Nephron (organoid): ENCODE measurements at regions not wholly inside any gene's neighbourhood (a gene's known extent, or its start where the extent isn't known, plus 50 kb on each side); places are given as distances from the start of the nearest gene placed in this dataset.
"Not testable (repeated sequence)": the region's sequence is repeated elsewhere in the genome, so short reads cannot be mapped to it uniquely, and the experiment has no call there.

Source experiments
- H3K27ac Mint-ChIP-seq, 3 experiments: 2 replicates each; pipeline ENCODE4 v1.8.0; 2020; ENCODE audit warnings: mixed read lengths in 3 of 3, mild to moderate bottlenecking in 2 of 3, moderate library complexity in 1 of 3
- H3K27me3 Mint-ChIP-seq: 2 replicates; pipeline ENCODE4 v1.8.0; 2021; ENCODE audit warnings: low read depth, mild to moderate bottlenecking, moderate library complexity, mixed read lengths
- H3K36me3 Mint-ChIP-seq: 2 replicates; pipeline ENCODE4 v1.8.0; 2020; ENCODE audit warnings: low read depth, mixed read lengths
- H3K4me1 Mint-ChIP-seq: 2 replicates; pipeline ENCODE4 v1.8.0; 2020; ENCODE audit warnings: mixed read lengths
- H3K4me3 Mint-ChIP-seq, 3 experiments: 2 replicates each; pipeline ENCODE4 v1.8.0; 2020; ENCODE audit warnings: mild to moderate bottlenecking in 3 of 3, mixed read lengths in 3 of 3, moderate library complexity in 2 of 3
- H3K9me3 Mint-ChIP-seq: 2 replicates; pipeline ENCODE4 v1.8.0; 2020; ENCODE audit warnings: mixed read lengths
- TF ChIP-seq, protein P1 (sequence below), 3 experiments: fragments of 200-600 bp; sonication (generic); IDR thresholded peaks; one replicate each; pipeline ENCODE4 v1.5.0; 2021; ENCODE audit warnings: antibody characterized with exemption in 3 of 3; ENCODE audit not compliant: unreplicated experiment in 3 of 3

DNA sequence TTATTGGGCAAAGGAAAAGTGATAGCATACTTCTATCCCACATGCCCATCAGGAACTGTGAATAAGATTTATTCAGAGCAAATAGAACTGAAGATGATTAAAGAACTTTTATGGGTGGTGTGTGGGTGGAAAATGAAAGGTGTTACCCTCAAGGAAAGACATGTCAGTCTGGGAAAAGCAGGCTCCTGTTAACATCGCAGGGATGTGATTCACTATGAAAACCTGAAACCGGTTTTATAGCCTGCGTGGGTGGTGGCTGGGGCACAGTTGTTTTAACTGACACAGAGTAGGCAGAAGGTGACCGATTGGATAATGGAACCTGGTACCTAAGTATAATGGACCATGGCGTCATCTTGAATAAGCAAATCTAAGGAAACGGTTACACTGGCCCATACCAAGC is 61.3 kb upstream of the CASK start:
- no peak overlapping the region for H3K27ac Mint-ChIP-seq
- H3K4me3 Mint-ChIP-seq = no peak overlapping the region
- no peaks in the 10 kb centered on the region for H3K4me1 Mint-ChIP-seq
- no peaks in the 10 kb centered on the region for H3K36me3 Mint-ChIP-seq
- no peaks in the 10 kb centered on the region for H3K27me3 Mint-ChIP-seq
- H3K9me3 Mint-ChIP-seq = peaks cover 10% of the 10 kb centered on the region
- TF ChIP-seq, protein P1, sequence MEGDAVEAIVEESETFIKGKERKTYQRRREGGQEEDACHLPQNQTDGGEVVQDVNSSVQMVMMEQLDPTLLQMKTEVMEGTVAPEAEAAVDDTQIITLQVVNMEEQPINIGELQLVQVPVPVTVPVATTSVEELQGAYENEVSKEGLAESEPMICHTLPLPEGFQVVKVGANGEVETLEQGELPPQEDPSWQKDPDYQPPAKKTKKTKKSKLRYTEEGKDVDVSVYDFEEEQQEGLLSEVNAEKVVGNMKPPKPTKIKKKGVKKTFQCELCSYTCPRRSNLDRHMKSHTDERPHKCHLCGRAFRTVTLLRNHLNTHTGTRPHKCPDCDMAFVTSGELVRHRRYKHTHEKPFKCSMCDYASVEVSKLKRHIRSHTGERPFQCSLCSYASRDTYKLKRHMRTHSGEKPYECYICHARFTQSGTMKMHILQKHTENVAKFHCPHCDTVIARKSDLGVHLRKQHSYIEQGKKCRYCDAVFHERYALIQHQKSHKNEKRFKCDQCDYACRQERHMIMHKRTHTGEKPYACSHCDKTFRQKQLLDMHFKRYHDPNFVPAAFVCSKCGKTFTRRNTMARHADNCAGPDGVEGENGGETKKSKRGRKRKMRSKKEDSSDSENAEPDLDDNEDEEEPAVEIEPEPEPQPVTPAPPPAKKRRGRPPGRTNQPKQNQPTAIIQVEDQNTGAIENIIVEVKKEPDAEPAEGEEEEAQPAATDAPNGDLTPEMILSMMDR (IDR thresholded peaks at IDR 0.05; ENCODE audit: unreplicated experiment in 3 of 3) = no peak

DNA sequence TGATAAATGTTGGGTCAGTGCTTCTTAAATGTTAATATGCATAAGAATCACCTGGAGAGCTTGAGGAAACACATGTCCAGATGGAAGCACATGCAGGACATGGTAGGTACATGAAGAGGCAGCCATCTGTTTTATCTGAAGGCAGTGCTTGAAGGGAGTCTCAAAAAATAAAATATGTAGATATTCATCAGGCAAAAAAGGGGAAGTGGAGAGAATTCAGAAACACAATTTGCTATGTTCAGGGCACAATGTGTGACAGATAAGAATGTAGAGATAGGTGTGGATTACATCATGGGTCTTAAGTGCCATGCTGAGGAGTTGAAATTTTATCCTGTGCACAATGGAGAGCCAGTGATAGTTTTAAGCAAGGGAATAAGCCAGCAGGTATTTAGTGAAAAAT is 59.6 kb upstream of the CASK start:
- Mint-ChIP-seq H3K4me3 (no peak overlapping the region), H3K27me3 (no peaks in the 10 kb centered on the region), H3K9me3 (peaks cover 10% of the 10 kb centered on the region), H3K36me3 (no peaks in the 10 kb centered on the region), H3K4me1 (no peaks in the 10 kb centered on the region), H3K27ac (no peak overlapping the region)
- TF ChIP-seq, protein P1 (IDR thresholded peaks at IDR 0.05; ENCODE audit: unreplicated experiment in 3 of 3) = no peak

DNA sequence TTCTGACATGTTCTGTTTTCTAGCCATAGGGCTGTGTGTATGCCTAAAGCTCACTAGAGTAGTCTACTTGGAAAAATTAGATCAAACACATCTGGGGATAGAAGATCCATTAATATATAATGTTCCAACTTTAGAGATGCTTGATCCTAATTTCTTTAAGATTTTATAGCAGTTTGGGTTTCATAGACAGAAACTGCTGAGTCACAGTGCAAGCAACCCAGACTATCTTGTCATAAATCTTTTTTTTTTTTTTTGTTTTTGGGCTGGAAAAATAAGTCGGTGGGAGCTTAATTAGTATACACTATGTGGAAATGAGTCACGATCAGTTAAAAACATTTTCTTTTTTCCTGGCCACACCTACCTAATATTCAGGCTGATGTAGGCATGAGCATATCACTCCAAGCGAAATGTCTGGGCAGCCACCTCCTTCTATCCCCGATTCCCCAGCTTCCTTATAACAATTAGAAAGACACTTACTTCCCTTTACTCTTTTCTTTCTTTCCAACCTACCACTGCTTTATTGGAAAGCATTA is 58.2 kb upstream of the CASK start:
- TF ChIP-seq, protein P1 (IDR thresholded peaks at IDR 0.05; ENCODE audit: unreplicated experiment in 3 of 3) = no peak
- Mint-ChIP-seq H3K4me1 (no peaks in the 10 kb centered on the region), H3K27ac (no peak overlapping the region), H3K9me3 (peaks cover 12% of the 10 kb centered on the region), H3K36me3 (no peaks in the 10 kb centered on the region), H3K27me3 (no peaks in the 10 kb centered on the region), H3K4me3 (no peak overlapping the region)

DNA sequence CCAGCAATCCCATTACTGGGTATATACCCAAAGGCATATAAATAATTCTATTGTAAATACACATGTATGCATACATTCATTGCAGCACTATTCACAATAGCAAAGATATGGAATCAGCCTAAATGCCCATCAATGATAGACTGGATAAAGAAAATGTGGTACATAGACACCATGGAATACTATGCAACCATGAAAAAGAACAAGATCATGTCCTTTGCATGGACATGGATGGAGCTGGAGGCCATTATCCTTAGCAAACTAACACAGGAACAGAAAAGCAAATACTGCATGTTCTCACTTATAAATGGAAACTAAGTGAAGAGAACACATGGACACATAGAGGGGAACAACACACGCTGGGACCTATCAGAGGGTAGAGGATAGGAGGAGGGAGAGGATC is 51.3 kb upstream of the CASK start:
- H3K27ac Mint-ChIP-seq, H3K4me3 Mint-ChIP-seq, H3K9me3 Mint-ChIP-seq, H3K36me3 Mint-ChIP-seq, H3K27me3 Mint-ChIP-seq, H3K4me1 Mint-ChIP-seq: not testable (repeated sequence)

DNA sequence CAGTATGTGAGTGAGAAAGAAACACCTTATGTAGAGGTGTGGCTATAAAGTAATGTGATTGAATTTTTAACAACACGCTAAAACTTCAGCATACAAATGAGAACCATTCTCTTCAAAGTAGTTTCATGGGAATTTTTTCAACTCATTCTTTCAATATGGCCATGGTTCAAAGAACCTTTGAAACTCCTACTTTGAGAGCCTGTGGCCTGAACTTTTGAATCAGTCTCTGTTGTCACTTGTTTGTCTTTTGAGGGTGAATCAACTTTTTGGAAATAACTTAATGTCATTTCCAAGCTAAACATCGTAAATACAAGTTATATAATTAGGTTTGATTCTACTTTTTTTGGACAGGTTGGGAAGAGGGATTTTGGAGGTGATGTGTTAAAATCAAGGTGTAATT is 49.9 kb upstream of the CASK start:
- Mint-ChIP-seq H3K4me1 (no peaks in the 10 kb centered on the region), H3K27me3 (no peaks in the 10 kb centered on the region), H3K4me3 (no peak overlapping the region), H3K36me3 (no peaks in the 10 kb centered on the region), H3K9me3 (peaks cover 4% of the 10 kb centered on the region), H3K27ac (no peak overlapping the region)
- TF ChIP-seq, protein P1 (IDR thresholded peaks at IDR 0.05; ENCODE audit: unreplicated experiment in 3 of 3) = no peak
